GM19238 (cell line): ENCODE measurements at regions not wholly inside any gene's neighbourhood (a gene's known extent, or its start where the extent isn't known, plus 50 kb on each side); places are given as distances from the start of the nearest gene placed in this dataset.
"Not testable (repeated sequence)": the region's sequence is repeated elsewhere in the genome, so short reads cannot be mapped to it uniquely, and the experiment has no call there.

Source experiments
- DNase-seq: peaks from one replicate; pipeline ENCODE4 v3.0.0; 2011; ENCODE audit warnings: low spot score; ENCODE audit not compliant: insufficient read length

- DNase-seq, result no peak
Observed at GRCh38 chr22:23437779-23438178, 142.3 kb downstream of the IGLL1 start.

DNA sequence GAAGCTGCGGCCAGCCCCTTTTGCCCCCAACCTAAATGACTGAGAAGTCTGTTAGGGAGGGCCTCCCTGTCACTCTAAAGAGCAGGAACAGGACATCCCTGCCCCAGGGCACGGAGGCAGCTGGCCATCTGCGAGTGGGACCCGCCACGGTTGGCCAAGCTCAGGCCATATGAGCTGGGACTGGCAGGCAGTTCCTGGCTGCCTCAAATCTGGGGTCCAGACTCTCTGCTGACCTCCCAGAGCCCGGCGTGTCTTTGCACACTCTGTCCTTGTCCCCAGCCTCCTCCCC lies 143.0 kb downstream of the IGLL1 start:
- DNase-seq, result not testable (repeated sequence)

DNA sequence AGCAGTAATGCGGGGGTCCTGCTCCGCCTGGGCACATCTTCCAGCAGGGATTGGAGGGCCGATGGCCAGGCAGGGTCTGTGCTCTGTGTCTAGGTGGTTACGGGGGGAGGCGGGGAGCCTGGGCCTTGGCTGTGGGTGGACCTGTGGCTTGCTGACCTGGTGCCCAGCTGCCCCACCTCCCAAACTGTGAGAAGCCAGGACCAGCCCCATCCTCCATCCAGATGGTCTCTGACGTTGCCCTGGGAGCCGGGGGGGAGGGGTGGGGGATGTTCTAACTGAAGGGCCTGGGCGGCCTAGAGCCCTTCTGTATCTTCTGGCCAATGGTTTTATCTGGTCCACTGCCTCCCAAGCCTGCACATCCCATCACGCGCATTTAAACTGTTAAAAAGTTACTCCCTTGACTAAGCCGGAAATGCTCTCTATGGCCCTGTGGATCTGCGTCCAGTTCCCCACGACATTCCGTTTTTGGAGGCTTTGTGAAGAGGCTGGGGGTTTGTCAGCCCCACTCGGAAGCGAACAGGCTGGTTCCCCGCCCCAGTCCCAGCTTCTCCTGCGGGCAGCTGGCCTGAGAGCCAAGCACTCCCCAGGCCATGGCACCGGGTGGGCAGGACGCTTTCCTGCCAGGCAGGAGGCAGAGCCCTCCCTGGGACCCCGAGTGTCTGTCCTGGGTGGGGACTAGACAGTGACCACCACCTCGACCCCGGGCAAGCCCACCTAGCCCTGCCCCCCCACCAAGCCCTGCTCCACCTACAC lies 143.6 kb downstream of the IGLL1 start:
- DNase-seq, result not testable (repeated sequence)

DNA sequence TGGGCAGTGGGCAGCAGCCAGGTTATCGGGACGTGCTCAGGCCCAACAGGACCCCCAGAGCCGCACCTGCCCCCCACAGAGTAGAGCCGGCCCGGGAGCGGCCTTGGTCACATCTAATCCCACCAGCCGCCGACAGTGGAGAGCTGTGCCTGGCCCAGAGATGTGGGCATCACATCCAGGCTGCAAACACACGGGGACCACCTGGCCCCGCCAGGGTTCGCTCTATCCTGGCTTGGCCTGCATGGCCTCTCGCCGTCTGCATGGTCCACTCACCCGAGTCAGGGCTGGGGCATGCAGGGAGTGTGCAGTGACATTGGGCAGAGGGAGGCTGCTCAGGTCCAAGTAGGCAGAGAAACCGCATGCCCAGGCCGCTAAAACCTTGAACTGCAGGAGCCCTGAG lies 144.9 kb downstream of the IGLL1 start:
- DNase-seq, result not testable (repeated sequence)

DNA sequence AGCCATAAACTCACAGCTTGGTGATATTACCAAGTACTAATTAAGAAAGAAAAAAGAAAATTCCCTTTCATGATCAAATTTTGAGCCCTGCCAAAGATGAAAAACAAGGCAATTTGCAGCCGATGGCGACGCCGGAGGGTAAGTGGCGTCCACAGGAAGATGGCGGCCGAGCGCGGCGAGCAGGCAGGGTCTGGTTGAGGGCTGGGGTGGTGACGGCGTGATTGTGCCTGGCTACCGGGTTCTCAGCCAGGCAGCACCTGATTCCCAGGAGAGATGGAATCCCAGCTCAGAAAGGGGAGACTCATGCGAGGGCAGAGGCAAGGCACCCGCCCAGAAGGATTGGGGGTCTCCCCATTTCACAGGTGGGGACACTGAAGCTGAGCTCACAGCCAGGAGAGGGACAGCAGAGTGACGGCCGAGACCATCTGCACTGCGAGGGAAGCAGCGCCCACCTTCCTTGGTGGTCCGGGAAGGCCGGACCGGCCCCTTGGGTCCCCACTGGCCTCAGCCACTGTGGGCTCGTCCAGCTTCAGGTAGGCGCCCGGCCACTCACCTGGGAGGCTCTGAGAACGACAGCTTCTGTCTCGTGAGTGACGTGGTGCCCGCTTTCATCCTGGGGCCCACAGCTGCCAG lies 145.8 kb downstream of the IGLL1 start:
- not testable (repeated sequence) for DNase-seq

DNA sequence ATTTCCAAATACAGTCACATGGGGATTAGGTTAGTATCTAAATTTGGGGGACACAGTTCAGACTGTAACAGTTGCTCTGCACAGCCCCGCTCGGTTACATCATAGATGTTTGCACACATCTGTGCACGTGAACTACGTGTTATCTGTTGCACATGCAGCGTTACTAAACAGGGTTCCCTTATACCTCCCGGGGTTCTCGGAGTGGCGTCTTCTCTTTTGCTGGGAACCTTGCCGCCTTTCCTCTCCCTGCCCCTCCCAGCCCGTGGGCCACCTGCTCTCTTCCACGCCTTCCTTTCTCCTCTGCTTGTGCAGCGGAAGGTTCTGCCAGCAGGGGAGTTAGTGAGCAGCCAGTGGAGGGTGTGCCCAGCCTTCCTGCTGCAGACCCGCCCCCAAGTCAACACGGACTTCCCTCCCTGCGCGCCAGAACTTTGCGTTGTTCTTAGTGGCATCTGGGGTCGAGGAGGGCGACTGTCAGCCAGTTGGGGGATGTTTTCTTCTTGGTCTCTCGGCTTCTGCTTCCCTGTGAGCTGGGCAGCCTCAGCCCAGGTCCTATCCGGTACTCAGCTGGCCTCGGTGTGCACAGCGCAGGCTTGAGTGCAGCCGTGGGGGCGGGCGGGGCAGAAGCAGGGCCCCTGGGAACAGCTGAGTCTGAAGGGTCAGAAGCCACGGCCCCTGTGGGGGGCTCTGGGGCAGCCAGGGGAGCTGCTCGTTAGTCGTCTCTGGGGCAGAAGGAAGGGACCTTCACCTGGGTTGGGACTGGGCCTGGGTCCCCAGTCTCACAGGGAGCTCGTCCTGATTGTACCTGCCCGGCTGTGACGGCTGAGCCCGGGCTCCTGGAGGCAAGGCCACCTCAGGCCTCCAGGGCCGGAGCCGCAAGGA lies 146.7 kb downstream of the IGLL1 start:
- DNase-seq, result not testable (repeated sequence)

GRCh38 chr22:23432719-23433118 lies 147.4 kb downstream of the IGLL1 start:
- DNase-seq, result not testable (repeated sequence)

GRCh38 chr22:23431337-23432072 lies 148.6 kb downstream of the IGLL1 start:
- no peak for DNase-seq

DNA sequence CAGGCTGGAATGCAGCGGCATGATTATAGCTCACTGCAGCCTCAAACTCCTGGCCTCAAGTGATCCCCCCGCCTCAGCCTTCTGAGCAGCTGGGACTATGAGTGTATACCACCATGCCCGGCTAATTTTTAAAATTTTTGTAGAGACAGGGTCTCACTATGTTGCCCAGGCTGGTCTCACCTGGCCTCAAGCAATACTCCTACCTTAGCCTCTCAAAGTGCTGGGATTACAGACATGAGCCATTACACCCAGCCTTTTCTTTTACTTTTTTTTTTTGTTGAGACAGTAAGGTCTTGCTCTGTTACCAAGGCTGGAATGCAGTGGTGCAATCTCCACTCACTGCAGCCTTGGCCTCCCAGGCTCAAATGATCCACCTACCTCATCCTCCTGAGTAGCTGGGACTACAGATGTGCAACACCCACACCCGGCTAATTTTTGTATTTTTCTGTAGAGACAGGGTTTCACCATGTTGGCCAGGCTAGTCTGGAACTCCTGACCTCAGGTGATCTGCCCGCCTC lies 155.5 kb downstream of the IGLL1 start:
- not testable (repeated sequence) for DNase-seq

- no peak for DNase-seq
Observed at GRCh38 chr22:23424031-23424430, 156.1 kb downstream of the IGLL1 start.

DNA sequence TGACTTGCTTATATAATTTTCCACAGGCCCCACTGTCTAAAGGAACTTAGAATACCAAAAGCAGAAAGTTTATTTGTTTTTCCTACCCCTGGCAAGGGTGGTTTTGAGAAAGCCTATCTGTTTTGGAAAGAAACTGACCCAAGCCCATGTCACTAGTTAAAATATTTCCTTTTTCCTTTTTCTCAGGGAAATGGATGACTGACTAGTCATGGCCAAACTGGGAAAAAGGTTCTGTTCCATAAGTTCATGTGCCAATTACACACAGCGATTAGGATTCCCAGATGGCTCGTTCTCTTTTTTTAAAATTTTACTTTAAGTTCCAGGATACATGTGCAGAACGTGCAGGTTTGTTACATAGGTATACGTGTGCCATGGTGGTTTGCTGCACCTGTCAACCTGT lies 157.8 kb downstream of the IGLL1 start:
- DNase-seq, result not testable (repeated sequence)

- DNase-seq, result not testable (repeated sequence)
Observed at GRCh38 chr22:23421300-23421699, 158.8 kb downstream of the IGLL1 start.

GRCh38 chr22:23419931-23420330 lies 160.2 kb downstream of the IGLL1 start:
- no peak for DNase-seq

- no peak for DNase-seq
Observed at GRCh38 chr22:23419171-23419570, 160.9 kb downstream of the IGLL1 start.

- no peak for DNase-seq
Observed at GRCh38 chr22:23418159-23418788, 161.8 kb downstream of the IGLL1 start.

DNA sequence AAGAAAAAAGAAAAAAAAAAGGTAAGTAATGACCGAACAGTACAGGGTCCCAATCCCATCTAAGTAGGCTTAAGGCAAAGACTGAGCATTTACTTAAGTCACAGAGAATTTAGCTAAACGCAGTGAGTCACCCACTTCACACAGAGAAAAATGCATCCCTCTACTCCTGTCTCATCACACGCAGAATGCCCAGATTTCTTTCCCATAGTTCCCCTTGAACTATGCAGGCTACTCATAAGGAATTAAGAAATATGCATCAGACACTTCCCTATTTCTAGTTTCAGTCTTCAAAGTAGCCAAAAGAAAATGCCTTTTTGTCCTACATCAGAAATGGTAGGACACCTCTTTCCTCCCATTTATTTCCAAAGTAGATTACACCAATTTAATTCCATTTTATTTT lies 162.8 kb downstream of the IGLL1 start:
- not testable (repeated sequence) for DNase-seq

- DNase-seq, result not testable (repeated sequence)
Observed at GRCh38 chr22:23416169-23416690, 163.9 kb downstream of the IGLL1 start.

- no peak for DNase-seq
Observed at GRCh38 chr22:23415490-23415851, 164.6 kb downstream of the IGLL1 start.

DNA sequence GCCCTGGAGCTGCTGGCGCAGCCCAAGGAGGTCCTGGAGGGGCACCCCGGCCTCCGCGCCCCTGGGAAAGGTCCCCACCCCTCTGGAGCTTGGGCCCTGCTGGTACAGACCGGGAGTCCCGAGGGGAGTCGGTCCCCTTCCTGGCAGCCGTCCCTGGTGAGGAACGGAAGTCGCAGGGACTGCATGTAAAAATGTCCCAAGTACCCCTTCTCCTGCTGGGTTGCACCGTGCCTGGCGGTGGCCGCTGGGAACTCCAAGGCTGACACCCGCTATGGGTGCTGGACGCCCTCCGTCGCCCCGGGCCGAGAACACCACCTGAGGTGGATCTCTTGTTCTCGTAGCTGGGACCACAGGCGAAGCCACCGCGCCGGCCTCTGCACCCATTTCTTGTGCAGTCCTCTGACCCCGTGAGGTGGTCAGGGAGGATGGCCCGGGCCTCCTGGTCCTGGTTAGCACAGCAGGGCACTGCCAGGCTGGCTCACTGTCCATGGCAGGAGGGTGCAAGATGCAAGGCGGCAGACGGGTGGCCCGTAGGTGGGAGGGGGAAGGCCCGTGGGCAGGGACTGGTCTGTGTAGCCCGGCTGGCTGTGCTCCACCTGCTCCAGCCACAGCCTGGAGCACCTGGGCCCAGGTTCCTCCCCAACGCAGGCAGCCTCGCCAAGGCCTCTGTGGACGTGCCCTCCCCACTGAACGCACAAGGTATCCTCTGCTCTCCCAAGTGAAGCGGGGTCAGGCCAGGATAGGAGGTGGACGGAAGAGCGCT lies 165.2 kb downstream of the IGLL1 start:
- no peak for DNase-seq

DNA sequence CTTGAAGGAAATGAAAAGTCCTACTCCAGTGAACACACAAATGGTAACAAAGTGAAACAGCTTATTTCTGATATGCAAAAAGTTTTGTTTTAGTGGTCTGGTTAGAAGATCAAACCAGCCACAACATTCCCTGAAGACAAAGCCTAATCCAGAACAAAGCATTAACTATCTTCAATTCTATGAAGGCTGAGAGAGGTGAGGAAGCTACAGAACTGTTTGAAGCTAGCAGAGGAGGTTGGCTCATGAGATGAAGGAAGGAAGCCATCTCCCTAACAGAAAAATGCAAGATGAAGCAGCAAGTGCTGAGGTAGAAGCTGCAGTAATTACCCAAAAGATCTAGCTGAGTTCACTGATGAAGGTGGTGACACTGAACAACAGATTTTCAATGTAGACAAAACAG lies 168.4 kb downstream of the IGLL1 start:
- no peak for DNase-seq
